ENCODE measurements at regions not wholly inside any gene's neighbourhood (a gene's known extent, or its start where the extent isn't known, plus 50 kb on each side); places are given as distances from the start of the nearest gene placed in this dataset.

DNA sequence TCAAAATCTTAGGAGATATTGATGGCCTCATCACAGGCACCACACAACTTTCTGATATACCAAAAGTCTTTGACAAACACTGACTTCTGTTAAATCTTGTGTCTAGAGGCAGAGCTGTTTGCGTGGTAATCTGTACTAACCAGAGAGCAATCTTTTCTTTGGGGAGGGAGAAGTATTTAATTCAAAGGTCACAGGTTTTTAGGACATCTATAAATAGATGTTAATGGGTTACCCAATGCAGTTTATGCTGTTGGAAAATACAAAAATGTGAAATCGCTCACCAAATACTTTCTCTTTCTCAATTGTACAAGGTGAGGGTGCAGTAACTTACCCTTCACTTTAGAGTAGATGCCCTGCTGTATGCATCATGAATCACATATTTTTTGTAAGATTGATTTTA lies 510.5 kb downstream of the NSUN3 start:
- TF ChIP-seq, protein P1, sequence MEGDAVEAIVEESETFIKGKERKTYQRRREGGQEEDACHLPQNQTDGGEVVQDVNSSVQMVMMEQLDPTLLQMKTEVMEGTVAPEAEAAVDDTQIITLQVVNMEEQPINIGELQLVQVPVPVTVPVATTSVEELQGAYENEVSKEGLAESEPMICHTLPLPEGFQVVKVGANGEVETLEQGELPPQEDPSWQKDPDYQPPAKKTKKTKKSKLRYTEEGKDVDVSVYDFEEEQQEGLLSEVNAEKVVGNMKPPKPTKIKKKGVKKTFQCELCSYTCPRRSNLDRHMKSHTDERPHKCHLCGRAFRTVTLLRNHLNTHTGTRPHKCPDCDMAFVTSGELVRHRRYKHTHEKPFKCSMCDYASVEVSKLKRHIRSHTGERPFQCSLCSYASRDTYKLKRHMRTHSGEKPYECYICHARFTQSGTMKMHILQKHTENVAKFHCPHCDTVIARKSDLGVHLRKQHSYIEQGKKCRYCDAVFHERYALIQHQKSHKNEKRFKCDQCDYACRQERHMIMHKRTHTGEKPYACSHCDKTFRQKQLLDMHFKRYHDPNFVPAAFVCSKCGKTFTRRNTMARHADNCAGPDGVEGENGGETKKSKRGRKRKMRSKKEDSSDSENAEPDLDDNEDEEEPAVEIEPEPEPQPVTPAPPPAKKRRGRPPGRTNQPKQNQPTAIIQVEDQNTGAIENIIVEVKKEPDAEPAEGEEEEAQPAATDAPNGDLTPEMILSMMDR (conservative IDR thresholded peaks at IDR 0.05 in 1 of 2, IDR thresholded peaks at IDR 0.05 in 1 of 2; ENCODE audit: extremely low read depth in 1 of 2, insufficient read depth in 1 of 2, low read depth in 1 of 2, low read length in 2 of 2) = no peak
- TF ChIP-seq EZH2 (IDR thresholded peaks at IDR 0.05; ENCODE audit: borderline replicate concordance, low read length) = no peak

All from mammary epithelial cell (primary cell).